Central memory CD4-positive, alpha-beta T cell (primary cell): ENCODE measurements at regions not wholly inside any gene's neighbourhood (a gene's known extent, or its start where the extent isn't known, plus 50 kb on each side); places are given as distances from the start of the nearest gene placed in this dataset.

ENCODE experiments used
- DNase-seq: peaks from one replicate; pipeline ENCODE4 v3.0.0; 2022

- DNase-seq = no peak
Observed at GRCh38 chr10:44787480-44788075, 123.6 kb upstream of the TMEM72 start.

- DNase-seq = no peak
Observed at GRCh38 chr10:44788147-44789129, 122.7 kb upstream of the TMEM72 start.

- DNase-seq = no peak
Observed at GRCh38 chr10:44792119-44792775, 118.9 kb upstream of the TMEM72 start.

- no peak for DNase-seq
Observed at GRCh38 chr10:44799966-44800365, 111.2 kb upstream of the TMEM72 start.

GRCh38 chr10:44801383-44802327, 109.5 kb upstream of the TMEM72 start:
- no peak for DNase-seq

GRCh38 chr10:44803862-44804261, 107.3 kb upstream of the TMEM72 start:
- DNase-seq = no peak

GRCh38 chr10:44804661-44805060, 106.5 kb upstream of the TMEM72 start:
- DNase-seq = no peak

- no peak for DNase-seq
Observed at GRCh38 chr10:44805466-44806210, 105.5 kb upstream of the TMEM72 start.

- DNase-seq = no peak
Observed at GRCh38 chr10:44806950-44807349, 104.2 kb upstream of the TMEM72 start.

GRCh38 chr10:44807451-44807850, 103.7 kb upstream of the TMEM72 start:
- no peak for DNase-seq

- no peak for DNase-seq
Observed at GRCh38 chr10:44809647-44810046, 101.5 kb upstream of the TMEM72 start.

GRCh38 chr10:44811072-44811471, 100.1 kb upstream of the TMEM72 start:
- no peak for DNase-seq

GRCh38 chr10:44813201-44813600, 97.9 kb upstream of the TMEM72 start:
- no peak for DNase-seq

GRCh38 chr10:44814929-44815328, 96.2 kb upstream of the TMEM72 start:
- no peak for DNase-seq

GRCh38 chr10:44818041-44818649, 93.0 kb upstream of the TMEM72 start:
- DNase-seq = no peak

- no peak for DNase-seq
Observed at GRCh38 chr10:44818701-44819127, 92.4 kb upstream of the TMEM72 start.

GRCh38 chr10:44820094-44820493, 91.0 kb upstream of the TMEM72 start:
- DNase-seq = no peak

- no peak for DNase-seq
Observed at GRCh38 chr10:44821290-44821689, 89.8 kb upstream of the TMEM72 start.

- DNase-seq = no peak
Observed at GRCh38 chr10:44822349-44822748, 88.8 kb upstream of the TMEM72 start.

- DNase-seq = no peak
Observed at GRCh38 chr10:44822966-44823365, 88.2 kb upstream of the TMEM72 start.

- no peak for DNase-seq
Observed at GRCh38 chr10:44824607-44825006, 86.5 kb upstream of the TMEM72 start.
